CD14-positive monocyte (primary cell): ENCODE measurements at regions not wholly inside any gene's neighbourhood (a gene's known extent, or its start where the extent isn't known, plus 50 kb on each side); places are given as distances from the start of the nearest gene placed in this dataset.

Source experiments
- DNase-seq, 3 donors: peaks; one replicate each; pipeline ENCODE4 v3.0.0-alpha.2; 2011 to 2022
- H2AFZ ChIP-seq: 2 replicates; pipeline ENCODE4 v1.6.0; 2012; ENCODE audit warnings: mild to moderate bottlenecking, low read depth, low read length, inconsistent platforms; ENCODE audit not compliant: insufficient read depth, poor library complexity, severe bottlenecking
- H3K27ac ChIP-seq, 2 donors: 1 replicate in 1 of 2; 2 replicates in 1 of 2; pipeline ENCODE4 v1.5.1; 2012 to 2013; ENCODE audit warnings: low read length in 2 of 2, control low read depth in 1 of 2, inconsistent platforms in 1 of 2, low read depth in 1 of 2, mild to moderate bottlenecking in 1 of 2
- H3K27me3 ChIP-seq, 2 donors: one replicate each; pipeline versions ENCODE4 v1.6.0 to v1.6.1; 2011 to 2013; ENCODE audit warnings: low read length in 2 of 2; ENCODE audit not compliant: control insufficient read depth in 2 of 2, insufficient read depth in 2 of 2
- H3K36me3 ChIP-seq, 2 donors: replicated peaks in 1 of 2; 1 replicate in 1 of 2; 2 replicates in 1 of 2; pipeline versions ENCODE4 v1.5.1 to v1.6.1; 2012 to 2013; ENCODE audit warnings: low read length in 2 of 2, control low read depth in 1 of 2, inconsistent platforms in 1 of 2, mild to moderate bottlenecking in 1 of 2; ENCODE audit not compliant: insufficient read depth in 2 of 2, control insufficient read depth in 1 of 2
- H3K4me1 ChIP-seq, 2 donors: 1 replicate in 1 of 2; 2 replicates in 1 of 2; pipeline versions ENCODE4 v1.5.1 to v1.6.1; 2012 to 2013; ENCODE audit warnings: low read length in 2 of 2, control low read depth in 1 of 2, inconsistent platforms in 1 of 2, mild to moderate bottlenecking in 1 of 2, moderate library complexity in 1 of 2; ENCODE audit not compliant: insufficient read depth in 2 of 2, control insufficient read depth in 1 of 2
- H3K4me2 ChIP-seq: replicated peaks from 2 replicates; pipeline ENCODE3; 2012; ENCODE audit warnings: low read length, moderate library complexity, mild to moderate bottlenecking; ENCODE audit not compliant: poor library complexity, severe bottlenecking; ENCODE audit errors: extremely low read depth
- H3K4me3 ChIP-seq, 3 experiments: fragments of 200-600 bp in 1 of 3; sonication (generic) in 1 of 3; replicated peaks in 1 of 3; 1 replicate in 2 of 3; 2 replicates in 1 of 3; pipeline ENCODE4 v1.5.1; 2011 to 2013; ENCODE audit warnings: low read length in 3 of 3, mild to moderate bottlenecking in 3 of 3, control low read depth in 2 of 3, low read depth in 2 of 3, inconsistent platforms in 1 of 3, moderate library complexity in 1 of 3
- H3K79me2 ChIP-seq: 2 replicates; pipeline ENCODE4 v1.6.0; 2012; ENCODE audit warnings: mild to moderate bottlenecking, control low read depth, inconsistent platforms, low read length, moderate library complexity; ENCODE audit not compliant: insufficient read depth
- H3K9ac ChIP-seq: 2 replicates; pipeline ENCODE4 v1.6.0; 2017; ENCODE audit warnings: low read length, mild to moderate bottlenecking; ENCODE audit not compliant: insufficient read depth, poor library complexity, severe bottlenecking
- H3K9me3 ChIP-seq, 2 donors: replicated peaks in 1 of 2; 1 replicate in 1 of 2; 2 replicates in 1 of 2; pipeline versions ENCODE4 v1.5.1 to v1.6.1; 2012 to 2013; ENCODE audit warnings: low read length in 2 of 2, control low read depth in 1 of 2; ENCODE audit not compliant: control insufficient read depth in 1 of 2, insufficient read depth in 1 of 2
- H4K20me1 ChIP-seq: 2 replicates; pipeline ENCODE4 v1.6.0; 2012; ENCODE audit warnings: mild to moderate bottlenecking, low read length, control low read depth, moderate library complexity; ENCODE audit not compliant: insufficient read depth
- H3K27ac Mint-ChIP-seq, 7 donors: one replicate each; pipeline ENCODE4 v1.8.0; 2020; ENCODE audit warnings: mild to moderate bottlenecking in 7 of 7, mixed read lengths in 7 of 7, moderate library complexity in 6 of 7, inconsistent platforms in 2 of 7
- H3K27me3 Mint-ChIP-seq, 3 donors: one replicate each; pipeline ENCODE4 v1.8.0; 2021 to 2022; ENCODE audit warnings: low read depth in 3 of 3, mild to moderate bottlenecking in 3 of 3, mixed read lengths in 3 of 3, moderate library complexity in 3 of 3, inconsistent platforms in 1 of 3
- H3K36me3 Mint-ChIP-seq, 2 donors: one replicate each; pipeline ENCODE4 v1.8.0; 2020; ENCODE audit warnings: mixed read lengths in 2 of 2, inconsistent platforms in 1 of 2, mild to moderate bottlenecking in 1 of 2
- H3K4me1 Mint-ChIP-seq: one replicate; pipeline ENCODE4 v1.8.0; 2020; ENCODE audit warnings: mild to moderate bottlenecking, mixed read lengths
- H3K4me3 Mint-ChIP-seq, 2 donors: one replicate each; pipeline ENCODE4 v1.8.0; 2020; ENCODE audit warnings: mild to moderate bottlenecking in 2 of 2, mixed read lengths in 2 of 2, moderate library complexity in 1 of 2
- H3K9me3 Mint-ChIP-seq, 7 donors: one replicate each; pipeline ENCODE4 v1.8.0; 2020 to 2022; ENCODE audit warnings: mixed read lengths in 7 of 7, mild to moderate bottlenecking in 6 of 7, moderate library complexity in 6 of 7, inconsistent platforms in 2 of 7
- WGBS: methylation state at CpG from one replicate; pipeline ENCODE4 v1.1.5; 2013; ENCODE audit warnings: missing lambda C conversion rate; ENCODE audit not compliant: insufficient coverage; 5-methylcytosine and 5-hydroxymethylcytosine counted together
- intact Hi-C, 2 donors: fragments of 100-400 bp; cut with micrococcal nuclease; formaldehyde crosslinking; loops; one replicate each; pipeline versions ENCODE4 v1.15.0 to v1.15.1; 2023
- TF ChIP-seq, protein P1 (sequence below): fragments of 200-600 bp; IDR thresholded peaks from one replicate; pipeline ENCODE4 v1.8.0; 2022; ENCODE audit warnings: antibody characterized with exemption, mild to moderate bottlenecking

DNA sequence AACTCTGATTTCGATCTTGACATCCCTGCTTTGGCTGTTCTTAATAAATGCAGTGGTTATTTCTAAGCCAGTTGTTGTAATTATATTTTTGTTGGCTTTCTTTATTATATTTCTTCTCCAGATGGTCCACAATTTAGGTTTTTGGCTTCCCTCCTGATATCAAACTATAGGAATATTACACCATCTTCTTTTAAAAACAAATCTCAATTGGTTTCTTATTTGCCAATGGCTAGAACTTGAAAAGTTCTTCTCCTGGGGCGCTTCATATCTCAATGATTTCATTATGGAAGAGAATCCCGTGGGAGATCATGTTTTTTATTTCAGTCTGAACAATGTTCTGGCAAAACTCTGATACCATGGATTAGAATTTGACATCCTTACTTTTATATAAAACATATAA is 292.3 kb downstream of the FLRT2 start:
- no CpG with 5 or more reads among the region's 3 CpGs for WGBS
- TF ChIP-seq, protein P1, sequence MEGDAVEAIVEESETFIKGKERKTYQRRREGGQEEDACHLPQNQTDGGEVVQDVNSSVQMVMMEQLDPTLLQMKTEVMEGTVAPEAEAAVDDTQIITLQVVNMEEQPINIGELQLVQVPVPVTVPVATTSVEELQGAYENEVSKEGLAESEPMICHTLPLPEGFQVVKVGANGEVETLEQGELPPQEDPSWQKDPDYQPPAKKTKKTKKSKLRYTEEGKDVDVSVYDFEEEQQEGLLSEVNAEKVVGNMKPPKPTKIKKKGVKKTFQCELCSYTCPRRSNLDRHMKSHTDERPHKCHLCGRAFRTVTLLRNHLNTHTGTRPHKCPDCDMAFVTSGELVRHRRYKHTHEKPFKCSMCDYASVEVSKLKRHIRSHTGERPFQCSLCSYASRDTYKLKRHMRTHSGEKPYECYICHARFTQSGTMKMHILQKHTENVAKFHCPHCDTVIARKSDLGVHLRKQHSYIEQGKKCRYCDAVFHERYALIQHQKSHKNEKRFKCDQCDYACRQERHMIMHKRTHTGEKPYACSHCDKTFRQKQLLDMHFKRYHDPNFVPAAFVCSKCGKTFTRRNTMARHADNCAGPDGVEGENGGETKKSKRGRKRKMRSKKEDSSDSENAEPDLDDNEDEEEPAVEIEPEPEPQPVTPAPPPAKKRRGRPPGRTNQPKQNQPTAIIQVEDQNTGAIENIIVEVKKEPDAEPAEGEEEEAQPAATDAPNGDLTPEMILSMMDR, result no peak
- intact Hi-C loops, result no loop called here
- H3K79me2 ChIP-seq, result no peaks in the 10 kb centered on the region
- no peaks in the 10 kb centered on the region for H3K27me3 ChIP-seq
- H3K9me3 ChIP-seq, result peaks cover 0 to 4% of the 10 kb centered on the region in 2 donors
- H3K4me3 ChIP-seq, result no peak overlapping the region
- no peak overlapping the region for H3K4me3 Mint-ChIP-seq
- H3K36me3 ChIP-seq, result no peaks in the 10 kb centered on the region
- no peaks in the 10 kb centered on the region for H3K4me1 Mint-ChIP-seq
- no peaks in the 10 kb centered on the region for H3K27me3 Mint-ChIP-seq
- no peak overlapping the region for H3K4me2 ChIP-seq
- no peaks in the 10 kb centered on the region for H3K4me1 ChIP-seq
- H3K9me3 Mint-ChIP-seq, result peaks cover 0 to 14% (median 4%) of the 10 kb centered on the region in 7 donors
- H3K27ac Mint-ChIP-seq, result no peak overlapping the region
- no peak overlapping the region for H3K9ac ChIP-seq
- H2AFZ ChIP-seq, result no peak overlapping the region
- no peaks in the 10 kb centered on the region for H4K20me1 ChIP-seq
- no peaks in the 10 kb centered on the region for H3K36me3 Mint-ChIP-seq
- no peak for DNase-seq
- no peak overlapping the region for H3K27ac ChIP-seq

DNA sequence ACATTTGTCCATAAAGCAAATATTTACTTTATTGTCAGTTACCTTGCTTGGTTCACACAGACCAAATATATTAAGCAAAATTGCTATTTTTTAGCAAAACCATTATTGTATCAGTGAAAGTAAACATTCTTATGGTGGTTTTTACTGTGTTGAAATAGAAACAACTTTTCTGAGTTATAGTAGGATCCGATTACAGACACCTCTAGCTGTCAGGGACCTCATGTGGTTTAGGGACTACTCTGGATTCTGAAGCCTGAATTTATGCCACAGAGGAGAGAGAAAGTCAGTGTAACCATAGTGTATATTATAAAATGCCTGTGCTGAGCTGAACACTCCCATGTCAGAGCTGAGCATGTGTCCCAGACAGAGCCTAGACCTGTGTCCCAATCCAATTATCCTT is 287.5 kb downstream of the FLRT2 start:
- Histone ChIP-seq H3K27ac (no peak overlapping the region), H3K9me3 (peaks cover 0 to 4% of the 10 kb centered on the region in 2 donors), H3K79me2 (no peaks in the 10 kb centered on the region), H3K9ac (no peak overlapping the region), H3K27me3 (no peaks in the 10 kb centered on the region), H3K4me3 (no peak overlapping the region), H3K4me2 (no peak overlapping the region), H3K36me3 (no peaks in the 10 kb centered on the region), H2AFZ (no peak overlapping the region), H4K20me1 (no peaks in the 10 kb centered on the region), H3K4me1 (no peaks in the 10 kb centered on the region)
- H3K36me3 Mint-ChIP-seq, result no peaks in the 10 kb centered on the region
- intact Hi-C loops, result no loop called here
- no peak overlapping the region for H3K4me3 Mint-ChIP-seq
- peaks cover 0 to 14% (median 4%) of the 10 kb centered on the region in 7 donors for H3K9me3 Mint-ChIP-seq
- no peak for DNase-seq
- no peaks in the 10 kb centered on the region for H3K27me3 Mint-ChIP-seq
- 100% methylated on average over 1 of the region's 1 CpG for WGBS
- H3K27ac Mint-ChIP-seq, result no peak overlapping the region
- TF ChIP-seq, protein P1, result no peak
- H3K4me1 Mint-ChIP-seq, result no peaks in the 10 kb centered on the region
